ENCODE measurements at regions not wholly inside any gene's neighbourhood (a gene's known extent, or its start where the extent isn't known, plus 50 kb on each side); places are given as distances from the start of the nearest gene placed in this dataset.

DNA sequence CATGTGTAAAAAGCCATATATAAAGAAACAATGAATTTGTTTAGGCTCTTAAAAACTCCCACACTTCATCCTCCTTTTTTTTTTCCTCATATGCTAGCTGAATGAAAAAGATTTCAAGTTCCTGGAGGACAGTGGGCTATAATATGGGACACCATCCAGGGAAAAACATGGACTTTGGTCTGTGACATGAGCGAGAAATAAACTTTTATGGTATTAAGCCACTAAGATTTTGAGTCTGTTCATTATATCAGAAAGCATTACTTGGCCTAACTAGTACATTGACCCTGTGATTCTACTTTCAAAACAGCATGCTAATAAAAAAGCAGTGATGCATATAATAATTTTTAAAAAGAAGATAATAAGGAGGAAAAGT is 392.3 kb upstream of the CAMK1G start:
- TF ChIP-seq TCF7L2 (IDR thresholded peaks at IDR 0.05; ENCODE audit: low read depth, low read length), result no peak
- TF ChIP-seq SIN3A (IDR thresholded peaks at IDR 0.05; ENCODE audit: borderline replicate concordance, insufficient read depth, low read depth, low read length), result no peak
- TF ChIP-seq POLR2AphosphoS5 (IDR thresholded peaks at IDR 0.05; ENCODE audit: low read depth, low read length), result no peak
- TF ChIP-seq, protein P1, sequence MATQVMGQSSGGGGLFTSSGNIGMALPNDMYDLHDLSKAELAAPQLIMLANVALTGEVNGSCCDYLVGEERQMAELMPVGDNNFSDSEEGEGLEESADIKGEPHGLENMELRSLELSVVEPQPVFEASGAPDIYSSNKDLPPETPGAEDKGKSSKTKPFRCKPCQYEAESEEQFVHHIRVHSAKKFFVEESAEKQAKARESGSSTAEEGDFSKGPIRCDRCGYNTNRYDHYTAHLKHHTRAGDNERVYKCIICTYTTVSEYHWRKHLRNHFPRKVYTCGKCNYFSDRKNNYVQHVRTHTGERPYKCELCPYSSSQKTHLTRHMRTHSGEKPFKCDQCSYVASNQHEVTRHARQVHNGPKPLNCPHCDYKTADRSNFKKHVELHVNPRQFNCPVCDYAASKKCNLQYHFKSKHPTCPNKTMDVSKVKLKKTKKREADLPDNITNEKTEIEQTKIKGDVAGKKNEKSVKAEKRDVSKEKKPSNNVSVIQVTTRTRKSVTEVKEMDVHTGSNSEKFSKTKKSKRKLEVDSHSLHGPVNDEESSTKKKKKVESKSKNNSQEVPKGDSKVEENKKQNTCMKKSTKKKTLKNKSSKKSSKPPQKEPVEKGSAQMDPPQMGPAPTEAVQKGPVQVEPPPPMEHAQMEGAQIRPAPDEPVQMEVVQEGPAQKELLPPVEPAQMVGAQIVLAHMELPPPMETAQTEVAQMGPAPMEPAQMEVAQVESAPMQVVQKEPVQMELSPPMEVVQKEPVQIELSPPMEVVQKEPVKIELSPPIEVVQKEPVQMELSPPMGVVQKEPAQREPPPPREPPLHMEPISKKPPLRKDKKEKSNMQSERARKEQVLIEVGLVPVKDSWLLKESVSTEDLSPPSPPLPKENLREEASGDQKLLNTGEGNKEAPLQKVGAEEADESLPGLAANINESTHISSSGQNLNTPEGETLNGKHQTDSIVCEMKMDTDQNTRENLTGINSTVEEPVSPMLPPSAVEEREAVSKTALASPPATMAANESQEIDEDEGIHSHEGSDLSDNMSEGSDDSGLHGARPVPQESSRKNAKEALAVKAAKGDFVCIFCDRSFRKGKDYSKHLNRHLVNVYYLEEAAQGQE (IDR thresholded peaks at IDR 0.05; ENCODE audit: insufficient read depth in 1 of 2, low read depth in 2 of 2, low read length in 1 of 2), result no peak
- TF ChIP-seq, protein P2, sequence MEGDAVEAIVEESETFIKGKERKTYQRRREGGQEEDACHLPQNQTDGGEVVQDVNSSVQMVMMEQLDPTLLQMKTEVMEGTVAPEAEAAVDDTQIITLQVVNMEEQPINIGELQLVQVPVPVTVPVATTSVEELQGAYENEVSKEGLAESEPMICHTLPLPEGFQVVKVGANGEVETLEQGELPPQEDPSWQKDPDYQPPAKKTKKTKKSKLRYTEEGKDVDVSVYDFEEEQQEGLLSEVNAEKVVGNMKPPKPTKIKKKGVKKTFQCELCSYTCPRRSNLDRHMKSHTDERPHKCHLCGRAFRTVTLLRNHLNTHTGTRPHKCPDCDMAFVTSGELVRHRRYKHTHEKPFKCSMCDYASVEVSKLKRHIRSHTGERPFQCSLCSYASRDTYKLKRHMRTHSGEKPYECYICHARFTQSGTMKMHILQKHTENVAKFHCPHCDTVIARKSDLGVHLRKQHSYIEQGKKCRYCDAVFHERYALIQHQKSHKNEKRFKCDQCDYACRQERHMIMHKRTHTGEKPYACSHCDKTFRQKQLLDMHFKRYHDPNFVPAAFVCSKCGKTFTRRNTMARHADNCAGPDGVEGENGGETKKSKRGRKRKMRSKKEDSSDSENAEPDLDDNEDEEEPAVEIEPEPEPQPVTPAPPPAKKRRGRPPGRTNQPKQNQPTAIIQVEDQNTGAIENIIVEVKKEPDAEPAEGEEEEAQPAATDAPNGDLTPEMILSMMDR (IDR thresholded peaks at IDR 0.05), result no peak
- no TSS peak for BruUV-seq (replicated peaks)
- in situ Hi-C loops (cut with HindIII; ENCODE audit: low pct_unique_long_range_greater_than_20kb, low sequenced_read_pairs), result no loop called here
- peaks cover 10% of the 10 kb centered on the region; the same call in 1 of the 2 replicates for H3K9me3 ChIP-seq (ENCODE audit: control insufficient read depth, insufficient read depth, low read depth, low read length)
- ATAC-seq, result no peak
- ChIA-PET POLR2A (no interaction called here), CTCF (no interaction called here)
- no peaks in the 10 kb centered on the region for H3K27me3 ChIP-seq (ENCODE audit: control insufficient read depth, insufficient read depth, low read length)
- H3K36me3 ChIP-seq (ENCODE audit: control insufficient read depth, insufficient read depth, low read length), result no peaks in the 10 kb centered on the region
- no peaks in the 10 kb centered on the region for H3K4me1 ChIP-seq (ENCODE audit: control insufficient read depth, insufficient read depth, low read length)
- H3K4me3 ChIP-seq (ENCODE audit: low read depth in 2 of 2, low read length in 2 of 2), result no peak overlapping the region
- intact Hi-C loops (cut with micrococcal nuclease; ENCODE audit: unreplicated experiment), result no loop called here
- no peak overlapping the region for H3K27ac ChIP-seq (ENCODE audit: low read length)
- no peak for DNase-seq (ENCODE audit: low read depth, low spot score)

DNA sequence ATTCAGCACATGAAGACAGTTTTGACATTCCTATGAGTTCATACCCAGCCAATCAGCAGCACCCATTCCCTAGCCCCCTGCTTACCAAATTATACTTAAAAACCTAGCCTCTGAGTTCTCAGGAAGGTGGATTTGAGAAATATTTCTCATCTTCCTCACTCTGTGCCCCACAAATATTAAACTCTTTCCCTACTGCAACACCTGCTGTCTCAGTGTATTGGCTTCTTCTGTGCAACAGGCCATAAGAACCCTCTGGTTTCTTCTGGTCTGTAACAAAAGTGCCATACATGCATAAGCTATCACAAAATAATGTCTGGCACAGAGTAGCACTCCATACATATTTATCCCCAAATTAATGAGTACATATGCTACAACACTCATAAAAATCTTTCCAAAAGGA is 387.4 kb upstream of the CAMK1G start:
- Histone ChIP-seq H3K27ac (ENCODE audit: low read length) (no peak overlapping the region), H3K27me3 (ENCODE audit: control insufficient read depth, insufficient read depth, low read length) (no peaks in the 10 kb centered on the region), H3K36me3 (ENCODE audit: control insufficient read depth, insufficient read depth, low read length) (no peaks in the 10 kb centered on the region), H3K4me3 (ENCODE audit: low read depth in 2 of 2, low read length in 2 of 2) (no peak overlapping the region), H3K4me1 (ENCODE audit: control insufficient read depth, insufficient read depth, low read length) (no peaks in the 10 kb centered on the region), H3K9me3 (ENCODE audit: control insufficient read depth, insufficient read depth, low read depth, low read length) (peaks cover 15% of the 10 kb centered on the region; the same call in 1 of the 2 replicates)
- ATAC-seq (no peak), DNase-seq (ENCODE audit: low read depth, low spot score) (no peak)
- POLR2A ChIA-PET, result no interaction called here
- TF ChIP-seq SIN3A (IDR thresholded peaks at IDR 0.05; ENCODE audit: borderline replicate concordance, insufficient read depth, low read depth, low read length) (no peak), POLR2AphosphoS5 (IDR thresholded peaks at IDR 0.05; ENCODE audit: low read depth, low read length) (no peak), TCF7L2 (IDR thresholded peaks at IDR 0.05; ENCODE audit: low read depth, low read length) (no peak)
- TF ChIP-seq, protein P2 (IDR thresholded peaks at IDR 0.05), result no peak
- TF ChIP-seq, protein P1 (IDR thresholded peaks at IDR 0.05; ENCODE audit: insufficient read depth in 1 of 2, low read depth in 2 of 2, low read length in 1 of 2), result no peak
- CTCF ChIA-PET, result no interaction called here
- intact Hi-C loops (cut with micrococcal nuclease; ENCODE audit: unreplicated experiment), result no loop called here
- in situ Hi-C loops (cut with HindIII; ENCODE audit: low pct_unique_long_range_greater_than_20kb, low sequenced_read_pairs), result no loop called here
- BruUV-seq (replicated peaks), result no TSS peak
